ENCODE measurements at regions not wholly inside any gene's neighbourhood (a gene's known extent, or its start where the extent isn't known, plus 50 kb on each side); places are given as distances from the start of the nearest gene placed in this dataset.

DNA sequence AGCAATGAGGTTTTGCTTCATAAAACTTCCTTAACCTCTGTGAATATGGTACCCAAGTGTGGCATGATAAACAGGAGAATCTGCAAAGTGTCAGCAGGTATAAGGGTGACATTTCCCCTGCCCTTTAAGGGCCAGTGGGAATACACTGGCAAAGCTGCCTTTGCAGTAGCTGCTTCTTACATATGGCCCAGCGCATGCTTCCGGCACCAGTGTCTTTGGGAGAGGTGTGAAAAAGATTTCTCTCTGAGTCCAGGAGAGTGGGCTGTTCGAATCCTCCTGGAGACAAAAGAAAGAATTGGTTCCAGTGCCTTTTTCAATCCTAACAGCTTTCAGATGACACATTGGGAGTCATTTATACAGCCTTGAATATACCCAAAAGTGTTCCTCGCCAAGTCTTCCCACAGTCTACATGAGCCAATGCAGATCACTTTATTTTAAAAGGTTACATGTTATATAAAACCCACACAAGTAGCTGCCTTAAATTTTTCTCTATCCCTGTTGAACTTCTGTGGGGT is 437.7 kb downstream of the PRKD1 start:
- Histone ChIP-seq H3K27ac (no peak overlapping the region), H3K4me3 (no peak overlapping the region), H3K4me1 (no peaks in the 10 kb centered on the region), H3K9me3 (replicated peaks) (no peaks in the 10 kb centered on the region), H3K27me3 (no peaks in the 10 kb centered on the region), H3K36me3 (no peaks in the 10 kb centered on the region)
- no peak for DNase-seq

DNA sequence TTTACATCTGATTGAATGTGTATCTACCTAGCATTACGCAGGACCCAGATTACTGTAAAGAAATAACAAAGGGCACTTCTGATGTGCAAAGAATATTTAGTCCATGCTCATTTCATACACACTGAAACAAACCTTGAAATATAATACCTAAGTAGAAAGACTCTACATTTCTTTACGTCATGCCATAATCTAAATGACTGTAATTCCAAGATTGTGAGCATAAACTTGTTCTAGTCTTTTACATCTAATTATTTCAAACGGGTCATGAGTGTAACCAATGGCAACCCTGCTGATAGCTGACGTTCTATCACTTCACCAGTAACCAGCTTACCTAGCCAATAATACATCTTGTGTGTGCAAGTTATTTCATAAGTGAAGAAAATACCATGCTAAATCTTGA is 433.8 kb downstream of the PRKD1 start:
- no peaks in the 10 kb centered on the region for H3K27me3 ChIP-seq
- no peaks in the 10 kb centered on the region for H3K4me1 ChIP-seq
- no peaks in the 10 kb centered on the region for H3K36me3 ChIP-seq
- H3K9me3 ChIP-seq (replicated peaks), result no peaks in the 10 kb centered on the region
- H3K27ac ChIP-seq, result no peak overlapping the region
- H3K4me3 ChIP-seq, result no peak overlapping the region
- DNase-seq, result no peak

DNA sequence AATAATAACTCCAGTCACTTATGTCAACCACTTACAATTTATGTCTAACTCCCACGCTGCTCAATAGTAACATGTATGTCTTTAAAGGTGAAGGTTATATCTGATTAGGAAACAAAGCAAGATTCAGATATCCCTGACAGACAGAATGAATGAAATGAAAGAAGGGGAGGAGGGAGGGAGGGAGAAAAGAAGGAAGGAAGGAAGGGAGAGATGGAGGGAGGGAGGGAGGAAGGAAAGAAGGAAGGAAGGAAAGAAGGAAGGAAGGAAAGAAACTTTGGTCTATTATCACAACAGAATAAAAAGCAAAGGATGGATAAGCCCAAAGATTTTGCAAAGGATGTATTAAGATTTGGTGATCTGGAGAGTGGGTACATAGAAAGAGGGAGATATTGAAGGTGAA is 433.3 kb downstream of the PRKD1 start:
- Histone ChIP-seq H3K27me3 (no peaks in the 10 kb centered on the region), H3K36me3 (no peaks in the 10 kb centered on the region), H3K9me3 (replicated peaks) (no peaks in the 10 kb centered on the region), H3K4me1 (no peaks in the 10 kb centered on the region), H3K4me3 (no peak overlapping the region), H3K27ac (no peak overlapping the region)
- DNase-seq, result no peak

DNA sequence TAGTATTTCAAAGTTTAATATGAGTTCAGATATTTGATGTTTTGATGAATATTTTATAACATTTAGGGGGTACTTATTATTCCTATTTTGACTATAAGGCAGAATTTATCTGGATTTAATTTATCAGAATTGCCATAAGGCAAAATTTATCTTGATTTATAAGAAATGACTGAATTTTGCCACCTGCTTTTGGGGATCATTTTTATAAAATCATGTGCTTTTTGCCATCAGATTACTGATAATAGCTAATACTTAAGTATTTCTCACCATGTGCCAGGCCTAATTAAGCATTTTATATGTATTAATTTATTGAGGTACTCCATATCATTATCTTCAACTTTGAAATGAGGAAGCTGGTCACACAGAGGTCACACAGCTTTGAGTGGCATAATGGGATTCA is 423.7 kb downstream of the PRKD1 start:
- Histone ChIP-seq H3K4me1 (no peaks in the 10 kb centered on the region), H3K36me3 (no peaks in the 10 kb centered on the region), H3K27ac (no peak overlapping the region), H3K4me3 (no peak overlapping the region), H3K9me3 (replicated peaks) (no peaks in the 10 kb centered on the region), H3K27me3 (no peaks in the 10 kb centered on the region)
- no peak for DNase-seq

DNA sequence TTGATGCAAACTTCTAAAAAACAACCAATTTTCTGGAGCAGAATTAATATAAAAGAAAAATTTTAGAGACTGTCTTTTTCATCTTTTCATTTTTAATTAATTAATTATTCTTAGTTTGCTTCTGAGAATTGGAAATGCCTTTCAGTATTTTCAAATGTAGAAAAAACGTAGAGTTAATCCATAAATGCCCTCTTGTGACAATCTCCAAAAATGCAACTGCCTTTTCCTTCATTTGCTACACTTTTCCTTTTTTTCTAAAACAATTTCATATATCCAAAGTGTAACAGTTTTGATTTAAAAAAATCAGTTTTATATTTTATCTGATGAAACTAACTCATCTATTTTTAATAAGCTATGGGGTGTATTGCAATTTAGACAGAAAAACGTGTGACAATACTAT is 409.3 kb downstream of the PRKD1 start:
- Histone ChIP-seq H3K4me3 (no peak overlapping the region), H3K27ac (no peak overlapping the region), H3K36me3 (no peaks in the 10 kb centered on the region), H3K4me1 (no peaks in the 10 kb centered on the region), H3K9me3 (replicated peaks) (no peaks in the 10 kb centered on the region), H3K27me3 (no peaks in the 10 kb centered on the region)
- DNase-seq, result no peak

DNA sequence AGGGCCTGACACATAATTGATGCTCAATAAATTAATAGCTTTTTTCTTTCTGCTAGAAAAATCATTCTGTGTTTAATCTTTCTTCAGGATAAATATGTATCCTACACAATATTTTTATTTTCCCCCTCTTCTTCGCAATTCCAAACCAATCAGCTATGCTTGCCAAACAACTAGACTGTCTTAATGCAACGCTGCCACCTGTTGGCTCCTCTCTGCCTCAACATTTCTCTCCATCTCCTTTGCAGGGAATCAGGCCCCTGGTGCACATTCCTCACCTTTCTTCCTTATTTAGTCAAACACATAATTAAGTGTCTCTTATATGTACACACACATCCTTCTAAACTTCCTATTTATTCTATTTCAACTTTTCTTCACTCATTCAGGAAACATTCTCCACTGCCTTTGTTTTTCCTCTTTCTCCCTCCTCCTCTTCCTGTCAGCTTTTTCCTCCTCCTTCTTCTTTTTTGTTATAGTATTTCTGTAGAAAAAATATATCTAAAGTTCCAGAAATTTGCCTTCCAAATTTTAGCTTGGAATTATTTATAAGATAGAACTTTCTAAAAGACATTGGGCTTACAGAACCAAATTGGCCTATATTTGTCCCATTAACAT is 406.0 kb downstream of the PRKD1 start:
- Histone ChIP-seq H3K4me1 (no peaks in the 10 kb centered on the region), H3K27me3 (no peaks in the 10 kb centered on the region), H3K4me3 (no peak overlapping the region), H3K36me3 (no peaks in the 10 kb centered on the region), H3K27ac (no peak overlapping the region), H3K9me3 (replicated peaks) (no peaks in the 10 kb centered on the region)
- DNase-seq, result peak; percentile 9 to 51

Data from SJCRH30 (cell line).